ENCODE measurements at regions not wholly inside any gene's neighbourhood (a gene's known extent, or its start where the extent isn't known, plus 50 kb on each side); places are given as distances from the start of the nearest gene placed in this dataset.

GRCh38 chr10:83184641-83185040 lies 954.7 kb upstream of the GHITM start:
- no peaks in the 10 kb centered on the region for H3K9me3 ChIP-seq (replicated peaks; ENCODE audit: control insufficient read depth, insufficient read depth, low read length)
- H2AFZ ChIP-seq (ENCODE audit: low read depth, low read length): no peak overlapping the region
- FAIRE-seq (no peak), DNase-seq (ENCODE audit: low read depth, low spot score) (no peak)
- no peaks in the 10 kb centered on the region for H3K4me1 ChIP-seq (ENCODE audit: control insufficient read depth, extremely low read depth, insufficient read depth, low read length)
- H3K9me1 ChIP-seq (replicated peaks; ENCODE audit: control insufficient read depth, extremely low read depth, insufficient read depth, low read length): no peaks in the 10 kb centered on the region
- H4K20me1 ChIP-seq (replicated peaks; ENCODE audit: control insufficient read depth, extremely low read depth, insufficient read depth, low read length): no peaks in the 10 kb centered on the region
- no peak overlapping the region for H3K4me3 ChIP-seq (replicated peaks in 1 of 3; ENCODE audit: insufficient read depth in 1 of 3, low read depth in 1 of 3, low read length in 3 of 3)
- H3K27ac ChIP-seq (ENCODE audit: insufficient read depth, low read depth, low read length): no peak overlapping the region
- no peak for TF ChIP-seq POLR2A (IDR thresholded peaks at IDR 0.05; ENCODE audit: low read depth, low read length)
- dilution Hi-C loops (cut with MboI; ENCODE audit: extremely low pct_ligation_motif_present, low sequenced_read_pairs) (no loop called here), intact Hi-C loops (cut with micrococcal nuclease) (no loop called here)
- CTCF ChIA-PET: no interaction called here
- H3K79me2 ChIP-seq (ENCODE audit: control insufficient read depth, insufficient read depth, low read length): no peaks in the 10 kb centered on the region
- H3K9ac ChIP-seq (replicated peaks; ENCODE audit: extremely low read depth, insufficient read depth, low read length): no peak overlapping the region
- H3K4me2 ChIP-seq (ENCODE audit: insufficient read depth, low read length): no peak overlapping the region
- BruUV-seq (replicated peaks): no TSS peak
- no peaks in the 10 kb centered on the region for H3K36me3 ChIP-seq (ENCODE audit: control insufficient read depth in 2 of 2, extremely low read depth in 1 of 2, insufficient read depth in 2 of 2, low read length in 2 of 2)
- H3K27me3 ChIP-seq (ENCODE audit: control insufficient read depth in 2 of 2, insufficient read depth in 2 of 2, low read length in 2 of 2): no peaks in the 10 kb centered on the region
- POLR2A ChIA-PET: no interaction called here

GRCh38 chr10:83190614-83191013 lies 948.7 kb upstream of the GHITM start:
- no TSS peak for BruUV-seq (replicated peaks)
- ChIA-PET CTCF (no interaction called here), POLR2A (no interaction called here)
- H3K9me1 ChIP-seq (replicated peaks; ENCODE audit: control insufficient read depth, extremely low read depth, insufficient read depth, low read length): no peaks in the 10 kb centered on the region
- TF ChIP-seq EZH2 (IDR thresholded peaks at IDR 0.05; ENCODE audit: borderline replicate concordance, low read depth, low read length, severe bottlenecking) (no peak), GATA2 (IDR thresholded peaks at IDR 0.05; ENCODE audit: insufficient read depth, insufficient read length, low read depth, low read length) (no peak), MAX (IDR thresholded peaks at IDR 0.05; ENCODE audit: insufficient read depth, insufficient read length) (no peak), MYC (IDR thresholded peaks at IDR 0.05; ENCODE audit: low read depth, low read length) (no peak), FOS (IDR thresholded peaks at IDR 0.05; ENCODE audit: borderline replicate concordance, insufficient read depth, low read length) (no peak), JUN (IDR thresholded peaks at IDR 0.05; ENCODE audit: borderline replicate concordance, insufficient read depth, insufficient read length, low read depth) (no peak), CTCF (IDR thresholded peaks at IDR 0.05; ENCODE audit: extremely low read depth in 1 of 2, insufficient read depth in 1 of 2, low read depth in 1 of 2, low read length in 2 of 2) (no peak), POLR2AphosphoS5 (IDR thresholded peaks at IDR 0.05; ENCODE audit: insufficient read depth, low read depth, low read length) (no peak), POLR2A (IDR thresholded peaks at IDR 0.05; ENCODE audit: low read depth, low read length) (no peak)
- intact Hi-C loops (cut with micrococcal nuclease) (no loop called here), dilution Hi-C loops (cut with MboI; ENCODE audit: extremely low pct_ligation_motif_present, low sequenced_read_pairs) (no loop called here)
- no peak overlapping the region for H3K4me2 ChIP-seq (ENCODE audit: insufficient read depth, low read length)
- no peak overlapping the region for H3K4me3 ChIP-seq (replicated peaks in 1 of 3; ENCODE audit: insufficient read depth in 1 of 3, low read depth in 1 of 3, low read length in 3 of 3)
- H3K79me2 ChIP-seq (ENCODE audit: control insufficient read depth, insufficient read depth, low read length): no peaks in the 10 kb centered on the region
- FAIRE-seq (no peak), DNase-seq (ENCODE audit: low read depth, low spot score) (no peak)
- H3K4me1 ChIP-seq (ENCODE audit: control insufficient read depth, extremely low read depth, insufficient read depth, low read length): no peaks in the 10 kb centered on the region
- no peak overlapping the region for H2AFZ ChIP-seq (ENCODE audit: low read depth, low read length)
- no peak overlapping the region for H3K9ac ChIP-seq (replicated peaks; ENCODE audit: extremely low read depth, insufficient read depth, low read length)
- no peaks in the 10 kb centered on the region for H3K27me3 ChIP-seq (ENCODE audit: control insufficient read depth in 2 of 2, insufficient read depth in 2 of 2, low read length in 2 of 2)
- no peaks in the 10 kb centered on the region for H4K20me1 ChIP-seq (replicated peaks; ENCODE audit: control insufficient read depth, extremely low read depth, insufficient read depth, low read length)
- H3K9me3 ChIP-seq (replicated peaks; ENCODE audit: control insufficient read depth, insufficient read depth, low read length): no peaks in the 10 kb centered on the region
- no peak overlapping the region for H3K27ac ChIP-seq (ENCODE audit: insufficient read depth, low read depth, low read length)
- H3K36me3 ChIP-seq (ENCODE audit: control insufficient read depth in 2 of 2, extremely low read depth in 1 of 2, insufficient read depth in 2 of 2, low read length in 2 of 2): no peaks in the 10 kb centered on the region

Measured in endothelial cell of umbilical vein (primary cell).